ENCODE measurements at regions not wholly inside any gene's neighbourhood (a gene's known extent, or its start where the extent isn't known, plus 50 kb on each side); places are given as distances from the start of the nearest gene placed in this dataset.

DNA sequence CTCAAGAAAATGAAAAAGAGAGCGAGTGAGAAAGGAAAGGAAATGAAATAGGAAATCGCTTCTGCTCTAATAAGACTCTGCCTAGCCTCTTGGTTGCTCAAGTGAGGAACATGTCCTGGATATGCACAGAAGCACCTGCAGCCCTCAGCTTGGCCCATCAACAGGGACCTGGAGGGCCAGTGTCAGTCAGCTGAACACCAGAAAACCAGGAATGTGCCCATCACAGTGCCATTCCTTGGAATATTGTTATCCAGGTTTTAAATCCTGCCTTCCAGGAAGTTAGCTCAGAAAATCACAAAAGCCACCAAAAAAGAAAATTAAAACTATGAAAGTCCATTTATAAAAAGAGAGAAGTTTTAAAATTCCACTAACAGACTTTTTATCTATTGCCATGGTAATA is 173.4 kb upstream of the TPM1 start:
- TF ChIP-seq, protein P1, sequence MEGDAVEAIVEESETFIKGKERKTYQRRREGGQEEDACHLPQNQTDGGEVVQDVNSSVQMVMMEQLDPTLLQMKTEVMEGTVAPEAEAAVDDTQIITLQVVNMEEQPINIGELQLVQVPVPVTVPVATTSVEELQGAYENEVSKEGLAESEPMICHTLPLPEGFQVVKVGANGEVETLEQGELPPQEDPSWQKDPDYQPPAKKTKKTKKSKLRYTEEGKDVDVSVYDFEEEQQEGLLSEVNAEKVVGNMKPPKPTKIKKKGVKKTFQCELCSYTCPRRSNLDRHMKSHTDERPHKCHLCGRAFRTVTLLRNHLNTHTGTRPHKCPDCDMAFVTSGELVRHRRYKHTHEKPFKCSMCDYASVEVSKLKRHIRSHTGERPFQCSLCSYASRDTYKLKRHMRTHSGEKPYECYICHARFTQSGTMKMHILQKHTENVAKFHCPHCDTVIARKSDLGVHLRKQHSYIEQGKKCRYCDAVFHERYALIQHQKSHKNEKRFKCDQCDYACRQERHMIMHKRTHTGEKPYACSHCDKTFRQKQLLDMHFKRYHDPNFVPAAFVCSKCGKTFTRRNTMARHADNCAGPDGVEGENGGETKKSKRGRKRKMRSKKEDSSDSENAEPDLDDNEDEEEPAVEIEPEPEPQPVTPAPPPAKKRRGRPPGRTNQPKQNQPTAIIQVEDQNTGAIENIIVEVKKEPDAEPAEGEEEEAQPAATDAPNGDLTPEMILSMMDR (conservative IDR thresholded peaks at IDR 0.05; ENCODE audit: low read length), result no peak
- TF ChIP-seq EZH2phosphoT487 (IDR thresholded peaks at IDR 0.05; ENCODE audit: borderline replicate concordance, low read depth, low read length), result no peak
